Tibial artery (tissue), 4 donors: ENCODE measurements at regions not wholly inside any gene's neighbourhood (a gene's known extent, or its start where the extent isn't known, plus 50 kb on each side); places are given as distances from the start of the nearest gene placed in this dataset.
"Not testable (repeated sequence)": the region's sequence is repeated elsewhere in the genome, so short reads cannot be mapped to it uniquely, and the experiment has no call there.

Source experiments
- DNase-seq, 2 donors: peaks; one replicate each; pipeline ENCODE4 v3.0.0-alpha.2; 2019
- H3K27ac ChIP-seq, 2 donors: fragments of 200-600 bp; sonication (generic) in 1 of 2; 1 replicate in 1 of 2; 2 replicates in 1 of 2; pipeline ENCODE4 v1.5.1; 2018 to 2019; ENCODE audit warnings: mild to moderate bottlenecking in 1 of 2
- H3K27me3 ChIP-seq, 2 donors: fragments of 200-600 bp; sonication (generic) in 1 of 2; one replicate each; pipeline versions ENCODE4 v1.5.1 to v1.6.0; 2016 to 2019
- H3K36me3 ChIP-seq, 3 donors: fragments of 200-600 bp; sonication (generic) in 2 of 3; one replicate each; pipeline ENCODE4 v1.5.1; 2016 to 2019; ENCODE audit warnings: mild to moderate bottlenecking in 2 of 3
- H3K4me1 ChIP-seq, 4 donors: fragments of 200-600 bp; sonication (generic) in 2 of 4; 1 replicate in 3 of 4; 2 replicates in 1 of 4; pipeline ENCODE4 v1.5.1; 2016 to 2019
- H3K4me3 ChIP-seq, 2 donors: fragments of 200-600 bp; sonication (generic) in 1 of 2; 1 replicate in 1 of 2; 2 replicates in 1 of 2; pipeline ENCODE4 v1.5.1; 2018 to 2019; ENCODE audit warnings: mild to moderate bottlenecking in 2 of 2
- H3K9me3 ChIP-seq, 3 donors: fragments of 200-600 bp; sonication (generic) in 1 of 3; one replicate each; pipeline ENCODE4 v1.5.1; 2016 to 2019
- CTCF ChIP-seq, 2 experiments: fragments of 200-600 bp in 1 of 2; fragments of 450-650 bp in 1 of 2; IDR thresholded peaks; one replicate each; pipeline ENCODE4 v1.5.1; 2017 to 2019; ENCODE audit warnings: antibody characterized with exemption in 2 of 2, mild to moderate bottlenecking in 1 of 2, moderate library complexity in 1 of 2
- intact Hi-C: fragments of 100-400 bp; cut with DNase I; formaldehyde crosslinking; loops from one replicate; pipeline ENCODE4 v1.15.0; 2023; ENCODE audit warnings: low total_unique reads

- H3K9me3 ChIP-seq, H3K36me3 ChIP-seq, H3K4me1 ChIP-seq, H3K4me3 ChIP-seq, intact Hi-C loops, DNase-seq, H3K27me3 ChIP-seq, H3K27ac ChIP-seq: not testable (repeated sequence)
Measured at GRCh38 chr1:66424530-66424929, 109.4 kb upstream of the SGIP1 start.

GRCh38 chr1:66426239-66426853 is 107.6 kb upstream of the SGIP1 start:
- Histone ChIP-seq H3K27me3 (no peaks in the 10 kb centered on the region), H3K9me3 (peaks cover 4 to 21% (median 5%) of the 10 kb centered on the region in 3 donors), H3K27ac (no peak overlapping the region), H3K4me3 (no peak overlapping the region), H3K4me1 (no peaks in the 10 kb centered on the region), H3K36me3 (no peaks in the 10 kb centered on the region)
- TF ChIP-seq CTCF (IDR thresholded peaks at IDR 0.05), result no peak
- intact Hi-C loops, result no loop called here
- DNase-seq, result no peak

- not testable (repeated sequence) for H3K4me1 ChIP-seq
Measured at GRCh38 chr1:66430815-66431214, 103.1 kb upstream of the SGIP1 start.

GRCh38 chr1:66431999-66432398 is 102.0 kb upstream of the SGIP1 start:
- Histone ChIP-seq H3K9me3 (peaks cover 4 to 31% (median 11%) of the 10 kb centered on the region in 3 donors), H3K4me3 (no peak overlapping the region), H3K36me3 (no peaks in the 10 kb centered on the region), H3K27me3 (no peaks in the 10 kb centered on the region), H3K27ac (no peak overlapping the region), H3K4me1 (peaks cover 0 to 7% (median 2%) of the 10 kb centered on the region in 4 donors)
- DNase-seq, result no peak
- TF ChIP-seq CTCF (IDR thresholded peaks at IDR 0.05), result no peak
- intact Hi-C loops, result no loop called here

More at GRCh38 chr1:66430815-66431214, 103.1 kb upstream of the SGIP1 start:
- DNase-seq, H3K4me3 ChIP-seq, intact Hi-C loops, H3K27me3 ChIP-seq, H3K36me3 ChIP-seq, H3K27ac ChIP-seq: not testable (repeated sequence)
- peaks cover 4 to 31% (median 11%) of the 10 kb centered on the region in 3 donors for H3K9me3 ChIP-seq

GRCh38 chr1:66433611-66434010 is 100.3 kb upstream of the SGIP1 start:
- Histone ChIP-seq H3K27ac (no peak overlapping the region), H3K27me3 (no peaks in the 10 kb centered on the region), H3K36me3 (no peaks in the 10 kb centered on the region), H3K9me3 (peaks cover 4 to 26% (median 11%) of the 10 kb centered on the region in 3 donors), H3K4me3 (no peak overlapping the region), H3K4me1 (peaks cover 0 to 7% (median 2%) of the 10 kb centered on the region in 4 donors)
- no peak for DNase-seq
- intact Hi-C loops, result no loop called here
- no peak for TF ChIP-seq CTCF (IDR thresholded peaks at IDR 0.05)

- intact Hi-C loops, result no loop called here
Measured at GRCh38 chr1:66434096-66434495, 99.9 kb upstream of the SGIP1 start.

More at GRCh38 chr1:66434096-66434495, 99.9 kb upstream of the SGIP1 start:
- no peak for DNase-seq
- no peak for TF ChIP-seq CTCF (IDR thresholded peaks at IDR 0.05)
- Histone ChIP-seq H3K4me1 (peaks cover 0 to 7% (median 2%) of the 10 kb centered on the region in 4 donors), H3K27ac (no peak overlapping the region), H3K9me3 (peaks cover 4 to 26% (median 11%) of the 10 kb centered on the region in 3 donors), H3K4me3 (no peak overlapping the region), H3K27me3 (no peaks in the 10 kb centered on the region), H3K36me3 (no peaks in the 10 kb centered on the region)
